ENCODE measurements at regions not wholly inside any gene's neighbourhood (a gene's known extent, or its start where the extent isn't known, plus 50 kb on each side); places are given as distances from the start of the nearest gene placed in this dataset.

- CTCF ChIA-PET: no interaction called here
- Histone ChIP-seq H4K20me1 (replicated peaks; ENCODE audit: control insufficient read depth, extremely low read depth, insufficient read depth, low read length) (no peaks in the 10 kb centered on the region), H3K4me1 (ENCODE audit: control insufficient read depth, extremely low read depth, insufficient read depth, low read length) (no peaks in the 10 kb centered on the region), H3K27me3 (ENCODE audit: control insufficient read depth in 2 of 2, insufficient read depth in 2 of 2, low read length in 2 of 2) (no peaks in the 10 kb centered on the region), H3K36me3 (ENCODE audit: control insufficient read depth in 2 of 2, extremely low read depth in 1 of 2, insufficient read depth in 2 of 2, low read length in 2 of 2) (no peaks in the 10 kb centered on the region), H3K9me1 (replicated peaks; ENCODE audit: control insufficient read depth, extremely low read depth, insufficient read depth, low read length) (no peaks in the 10 kb centered on the region), H2AFZ (ENCODE audit: low read depth, low read length) (no peak overlapping the region), H3K4me3 (replicated peaks in 1 of 3; ENCODE audit: insufficient read depth in 1 of 3, low read depth in 1 of 3, low read length in 3 of 3) (no peak overlapping the region), H3K9me3 (replicated peaks; ENCODE audit: control insufficient read depth, insufficient read depth, low read length) (no peaks in the 10 kb centered on the region), H3K9ac (replicated peaks; ENCODE audit: extremely low read depth, insufficient read depth, low read length) (no peak overlapping the region), H3K4me2 (ENCODE audit: insufficient read depth, low read length) (no peak overlapping the region), H3K27ac (ENCODE audit: insufficient read depth, low read depth, low read length) (no peak overlapping the region), H3K79me2 (ENCODE audit: control insufficient read depth, insufficient read depth, low read length) (no peaks in the 10 kb centered on the region)
- dilution Hi-C loops (cut with MboI; ENCODE audit: extremely low pct_ligation_motif_present, low sequenced_read_pairs): no loop called here
- DNase-seq (ENCODE audit: low read depth, low spot score): no peak
- BruUV-seq (replicated peaks): no TSS peak
- intact Hi-C loops (cut with micrococcal nuclease): no loop called here
- TF ChIP-seq JUN (IDR thresholded peaks at IDR 0.05; ENCODE audit: borderline replicate concordance, insufficient read depth, insufficient read length, low read depth) (no peak), EZH2 (IDR thresholded peaks at IDR 0.05; ENCODE audit: borderline replicate concordance, low read depth, low read length, severe bottlenecking) (no peak)
- no peak for FAIRE-seq
- POLR2A ChIA-PET: no interaction called here
These were observed 278.9 kb downstream of the MEX3B start for GRCh38 chr15:81766829-81767475.

GRCh38 chr15:81765816-81766215 is 280.0 kb downstream of the MEX3B start:
- Histone ChIP-seq H4K20me1 (replicated peaks; ENCODE audit: control insufficient read depth, extremely low read depth, insufficient read depth, low read length) (no peaks in the 10 kb centered on the region), H3K9me1 (replicated peaks; ENCODE audit: control insufficient read depth, extremely low read depth, insufficient read depth, low read length) (no peaks in the 10 kb centered on the region), H3K4me1 (ENCODE audit: control insufficient read depth, extremely low read depth, insufficient read depth, low read length) (no peaks in the 10 kb centered on the region), H3K27ac (ENCODE audit: insufficient read depth, low read depth, low read length) (no peak overlapping the region), H3K4me3 (replicated peaks in 1 of 3; ENCODE audit: insufficient read depth in 1 of 3, low read depth in 1 of 3, low read length in 3 of 3) (no peak overlapping the region), H2AFZ (ENCODE audit: low read depth, low read length) (no peak overlapping the region), H3K9me3 (replicated peaks; ENCODE audit: control insufficient read depth, insufficient read depth, low read length) (no peaks in the 10 kb centered on the region), H3K4me2 (ENCODE audit: insufficient read depth, low read length) (no peak overlapping the region), H3K9ac (replicated peaks; ENCODE audit: extremely low read depth, insufficient read depth, low read length) (no peak overlapping the region), H3K27me3 (ENCODE audit: control insufficient read depth in 2 of 2, insufficient read depth in 2 of 2, low read length in 2 of 2) (no peaks in the 10 kb centered on the region), H3K79me2 (ENCODE audit: control insufficient read depth, insufficient read depth, low read length) (no peaks in the 10 kb centered on the region), H3K36me3 (ENCODE audit: control insufficient read depth in 2 of 2, extremely low read depth in 1 of 2, insufficient read depth in 2 of 2, low read length in 2 of 2) (no peaks in the 10 kb centered on the region)
- TF ChIP-seq JUN (IDR thresholded peaks at IDR 0.05; ENCODE audit: borderline replicate concordance, insufficient read depth, insufficient read length, low read depth) (no peak), MAX (IDR thresholded peaks at IDR 0.05; ENCODE audit: insufficient read depth, insufficient read length) (no peak), CTCF (IDR thresholded peaks at IDR 0.05; ENCODE audit: extremely low read depth in 1 of 2, insufficient read depth in 1 of 2, low read depth in 1 of 2, low read length in 2 of 2) (no peak)
- dilution Hi-C loops (cut with MboI; ENCODE audit: extremely low pct_ligation_motif_present, low sequenced_read_pairs) (no loop called here), intact Hi-C loops (cut with micrococcal nuclease) (no loop called here)
- POLR2A ChIA-PET: no interaction called here
- DNase-seq (ENCODE audit: low read depth, low spot score): no peak
- FAIRE-seq: no peak
- CTCF ChIA-PET: no interaction called here
- no TSS peak for BruUV-seq (replicated peaks)
